ENCODE measurements at regions not wholly inside any gene's neighbourhood (a gene's known extent, or its start where the extent isn't known, plus 50 kb on each side); places are given as distances from the start of the nearest gene placed in this dataset.

DNA sequence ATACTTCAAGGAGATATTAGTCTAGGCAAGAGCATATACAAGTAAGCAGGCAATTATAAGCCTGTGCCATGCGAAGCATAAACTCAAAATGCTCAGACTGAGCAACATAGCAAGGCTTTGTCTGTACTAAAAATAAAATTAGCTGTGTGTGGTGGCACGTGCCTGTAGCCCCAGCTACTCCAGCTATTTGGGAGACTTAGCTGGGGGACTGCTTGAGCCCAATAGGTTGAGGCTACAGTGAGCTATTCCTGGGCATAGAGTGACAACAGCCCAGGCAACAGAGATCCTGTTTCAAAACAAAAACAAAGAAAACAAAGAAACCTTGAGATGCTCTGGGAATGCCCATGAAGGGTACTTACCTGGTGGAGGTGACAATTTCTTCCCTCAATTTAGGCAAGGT lies 130.5 kb upstream of the ZNF608 start:
- TF ChIP-seq EP300 (IDR thresholded peaks at IDR 0.05; ENCODE audit: borderline replicate concordance in 1 of 2, control insufficient read depth in 1 of 2, low read depth in 2 of 2, low read length in 2 of 2) (no peak), EZH2 (IDR thresholded peaks at IDR 0.05; ENCODE audit: borderline replicate concordance, control insufficient read depth, low read depth, low read length) (no peak), SMARCA5 (IDR thresholded peaks at IDR 0.05) (no peak)
- TF ChIP-seq, protein P1, sequence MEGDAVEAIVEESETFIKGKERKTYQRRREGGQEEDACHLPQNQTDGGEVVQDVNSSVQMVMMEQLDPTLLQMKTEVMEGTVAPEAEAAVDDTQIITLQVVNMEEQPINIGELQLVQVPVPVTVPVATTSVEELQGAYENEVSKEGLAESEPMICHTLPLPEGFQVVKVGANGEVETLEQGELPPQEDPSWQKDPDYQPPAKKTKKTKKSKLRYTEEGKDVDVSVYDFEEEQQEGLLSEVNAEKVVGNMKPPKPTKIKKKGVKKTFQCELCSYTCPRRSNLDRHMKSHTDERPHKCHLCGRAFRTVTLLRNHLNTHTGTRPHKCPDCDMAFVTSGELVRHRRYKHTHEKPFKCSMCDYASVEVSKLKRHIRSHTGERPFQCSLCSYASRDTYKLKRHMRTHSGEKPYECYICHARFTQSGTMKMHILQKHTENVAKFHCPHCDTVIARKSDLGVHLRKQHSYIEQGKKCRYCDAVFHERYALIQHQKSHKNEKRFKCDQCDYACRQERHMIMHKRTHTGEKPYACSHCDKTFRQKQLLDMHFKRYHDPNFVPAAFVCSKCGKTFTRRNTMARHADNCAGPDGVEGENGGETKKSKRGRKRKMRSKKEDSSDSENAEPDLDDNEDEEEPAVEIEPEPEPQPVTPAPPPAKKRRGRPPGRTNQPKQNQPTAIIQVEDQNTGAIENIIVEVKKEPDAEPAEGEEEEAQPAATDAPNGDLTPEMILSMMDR (IDR thresholded peaks at IDR 0.05 in 2 of 3, conservative IDR thresholded peaks at IDR 0.05 in 1 of 3; ENCODE audit: control insufficient read depth in 2 of 3, extremely low read depth in 1 of 3, insufficient read depth in 1 of 3, low read depth in 3 of 3, low read length in 3 of 3) = no peak
- TF ChIP-seq, protein P2, sequence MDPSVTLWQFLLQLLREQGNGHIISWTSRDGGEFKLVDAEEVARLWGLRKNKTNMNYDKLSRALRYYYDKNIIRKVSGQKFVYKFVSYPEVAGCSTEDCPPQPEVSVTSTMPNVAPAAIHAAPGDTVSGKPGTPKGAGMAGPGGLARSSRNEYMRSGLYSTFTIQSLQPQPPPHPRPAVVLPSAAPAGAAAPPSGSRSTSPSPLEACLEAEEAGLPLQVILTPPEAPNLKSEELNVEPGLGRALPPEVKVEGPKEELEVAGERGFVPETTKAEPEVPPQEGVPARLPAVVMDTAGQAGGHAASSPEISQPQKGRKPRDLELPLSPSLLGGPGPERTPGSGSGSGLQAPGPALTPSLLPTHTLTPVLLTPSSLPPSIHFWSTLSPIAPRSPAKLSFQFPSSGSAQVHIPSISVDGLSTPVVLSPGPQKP (IDR thresholded peaks at IDR 0.05; ENCODE audit: low read depth, low read length) = no peak
- TF ChIP-seq, protein P3, sequence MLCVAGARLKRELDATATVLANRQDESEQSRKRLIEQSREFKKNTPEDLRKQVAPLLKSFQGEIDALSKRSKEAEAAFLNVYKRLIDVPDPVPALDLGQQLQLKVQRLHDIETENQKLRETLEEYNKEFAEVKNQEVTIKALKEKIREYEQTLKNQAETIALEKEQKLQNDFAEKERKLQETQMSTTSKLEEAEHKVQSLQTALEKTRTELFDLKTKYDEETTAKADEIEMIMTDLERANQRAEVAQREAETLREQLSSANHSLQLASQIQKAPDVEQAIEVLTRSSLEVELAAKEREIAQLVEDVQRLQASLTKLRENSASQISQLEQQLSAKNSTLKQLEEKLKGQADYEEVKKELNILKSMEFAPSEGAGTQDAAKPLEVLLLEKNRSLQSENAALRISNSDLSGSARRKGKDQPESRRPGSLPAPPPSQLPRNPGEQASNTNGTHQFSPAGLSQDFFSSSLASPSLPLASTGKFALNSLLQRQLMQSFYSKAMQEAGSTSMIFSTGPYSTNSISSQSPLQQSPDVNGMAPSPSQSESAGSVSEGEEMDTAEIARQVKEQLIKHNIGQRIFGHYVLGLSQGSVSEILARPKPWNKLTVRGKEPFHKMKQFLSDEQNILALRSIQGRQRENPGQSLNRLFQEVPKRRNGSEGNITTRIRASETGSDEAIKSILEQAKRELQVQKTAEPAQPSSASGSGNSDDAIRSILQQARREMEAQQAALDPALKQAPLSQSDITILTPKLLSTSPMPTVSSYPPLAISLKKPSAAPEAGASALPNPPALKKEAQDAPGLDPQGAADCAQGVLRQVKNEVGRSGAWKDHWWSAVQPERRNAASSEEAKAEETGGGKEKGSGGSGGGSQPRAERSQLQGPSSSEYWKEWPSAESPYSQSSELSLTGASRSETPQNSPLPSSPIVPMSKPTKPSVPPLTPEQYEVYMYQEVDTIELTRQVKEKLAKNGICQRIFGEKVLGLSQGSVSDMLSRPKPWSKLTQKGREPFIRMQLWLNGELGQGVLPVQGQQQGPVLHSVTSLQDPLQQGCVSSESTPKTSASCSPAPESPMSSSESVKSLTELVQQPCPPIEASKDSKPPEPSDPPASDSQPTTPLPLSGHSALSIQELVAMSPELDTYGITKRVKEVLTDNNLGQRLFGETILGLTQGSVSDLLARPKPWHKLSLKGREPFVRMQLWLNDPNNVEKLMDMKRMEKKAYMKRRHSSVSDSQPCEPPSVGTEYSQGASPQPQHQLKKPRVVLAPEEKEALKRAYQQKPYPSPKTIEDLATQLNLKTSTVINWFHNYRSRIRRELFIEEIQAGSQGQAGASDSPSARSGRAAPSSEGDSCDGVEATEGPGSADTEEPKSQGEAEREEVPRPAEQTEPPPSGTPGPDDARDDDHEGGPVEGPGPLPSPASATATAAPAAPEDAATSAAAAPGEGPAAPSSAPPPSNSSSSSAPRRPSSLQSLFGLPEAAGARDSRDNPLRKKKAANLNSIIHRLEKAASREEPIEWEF (IDR thresholded peaks at IDR 0.05; ENCODE audit: insufficient replicate concordance, low read depth, low read length) = no peak

All from GM12878 (cell line).